H9 (cell line): ENCODE measurements at regions not wholly inside any gene's neighbourhood (a gene's known extent, or its start where the extent isn't known, plus 50 kb on each side); places are given as distances from the start of the nearest gene placed in this dataset.

ENCODE experiments used
- DNase-seq: peaks from one replicate; pipeline ENCODE4 v3.0.0-alpha.2; 2017
- H2AFZ ChIP-seq: one replicate; pipeline ENCODE4 v1.6.1; 2013; ENCODE audit warnings: mild to moderate bottlenecking, low read length, control low read depth, moderate library complexity
- H2AK5ac ChIP-seq: 2 replicates; pipeline ENCODE4 v1.6.1; 2013; ENCODE audit warnings: low read length, control low read depth, mixed read lengths; ENCODE audit not compliant: insufficient read length
- H2BK120ac ChIP-seq: one replicate; pipeline ENCODE4 v1.6.1; 2013; ENCODE audit warnings: low read depth, mild to moderate bottlenecking, low read length, control low read depth, inconsistent platforms; ENCODE audit not compliant: poor library complexity, severe bottlenecking
- H2BK12ac ChIP-seq: 2 replicates; pipeline ENCODE4 v1.6.1; 2013; ENCODE audit warnings: low read length, control low read depth, mixed read lengths, low read depth; ENCODE audit not compliant: insufficient read length
- H2BK15ac ChIP-seq: 2 replicates; pipeline ENCODE4 v1.6.1; 2013; ENCODE audit warnings: low read depth, low read length, control low read depth
- H2BK20ac ChIP-seq: one replicate; pipeline ENCODE4 v1.6.1; 2013; ENCODE audit warnings: low read depth, mild to moderate bottlenecking, low read length, control low read depth, inconsistent platforms; ENCODE audit not compliant: poor library complexity, severe bottlenecking
- H2BK5ac ChIP-seq: 2 replicates; pipeline ENCODE4 v1.6.1; 2013; ENCODE audit warnings: low read length, control low read depth, mixed read lengths; ENCODE audit not compliant: insufficient read length
- H3K14ac ChIP-seq: 2 replicates; pipeline ENCODE4 v1.6.1; 2013; ENCODE audit warnings: low read length, control low read depth; ENCODE audit not compliant: insufficient read depth
- H3K18ac ChIP-seq: 2 replicates; pipeline ENCODE4 v1.6.1; 2013; ENCODE audit warnings: low read depth, mild to moderate bottlenecking, mixed read lengths, low read length, control low read depth; ENCODE audit not compliant: insufficient read length
- H3K23ac ChIP-seq: 2 replicates; pipeline ENCODE4 v1.6.1; 2013; ENCODE audit warnings: low read length, control low read depth, mixed read lengths, low read depth; ENCODE audit not compliant: insufficient read length
- H3K23me2 ChIP-seq: 2 replicates; pipeline ENCODE4 v1.6.1; 2013; ENCODE audit warnings: low read depth, mild to moderate bottlenecking, mixed read lengths, low read length, control low read depth; ENCODE audit not compliant: insufficient read length, poor library complexity, severe bottlenecking
- H3K27ac ChIP-seq: 2 replicates; pipeline ENCODE4 v1.5.1; 2013; ENCODE audit warnings: low read length, control low read depth, mixed read lengths, low read depth; ENCODE audit not compliant: insufficient read length
- H3K27me3 ChIP-seq: 2 replicates; pipeline ENCODE4 v1.6.1; 2013; ENCODE audit warnings: low read length, control low read depth, inconsistent platforms; ENCODE audit not compliant: insufficient read depth
- H3K4ac ChIP-seq: 2 replicates; pipeline ENCODE4 v1.6.1; 2013; ENCODE audit warnings: low read depth, mild to moderate bottlenecking, control low read depth, inconsistent platforms, low read length, moderate library complexity
- H3K4me1 ChIP-seq: 2 replicates; pipeline ENCODE4 v1.6.1; 2013; ENCODE audit warnings: low read length, control low read depth, inconsistent platforms; ENCODE audit not compliant: insufficient read depth
- H3K4me2 ChIP-seq: 2 replicates; pipeline ENCODE4 v1.6.1; 2013; ENCODE audit warnings: low read length, control low read depth, mixed read lengths; ENCODE audit not compliant: insufficient read length, insufficient read depth
- H3K56ac ChIP-seq: 2 replicates; pipeline ENCODE4 v1.6.1; 2013; ENCODE audit warnings: low read depth, mild to moderate bottlenecking, mixed read lengths, low read length, control low read depth; ENCODE audit not compliant: insufficient read length
- H3K79me1 ChIP-seq: 2 replicates; pipeline ENCODE4 v1.6.1; 2013; ENCODE audit warnings: low read depth, mild to moderate bottlenecking, moderate library complexity, low read length, control low read depth, inconsistent platforms; ENCODE audit not compliant: insufficient read depth, poor library complexity, severe bottlenecking
- H3K79me2 ChIP-seq: 2 replicates; pipeline ENCODE4 v1.6.1; 2013; ENCODE audit warnings: low read length, control low read depth, inconsistent platforms; ENCODE audit not compliant: insufficient read depth
- H3K9ac ChIP-seq: 2 replicates; pipeline ENCODE4 v1.6.1; 2013; ENCODE audit warnings: low read length, control low read depth, mixed read lengths; ENCODE audit not compliant: insufficient read length; ENCODE audit errors: extremely low read depth
- H3K9me3 ChIP-seq: one replicate; pipeline ENCODE4 v1.6.1; 2013; ENCODE audit warnings: low read depth, low read length, inconsistent platforms; ENCODE audit not compliant: control insufficient read depth
- H3T11ph ChIP-seq: one replicate; pipeline ENCODE4 v1.6.1; 2013; ENCODE audit warnings: mild to moderate bottlenecking, low read length, control low read depth, inconsistent platforms
- H4K20me1 ChIP-seq: one replicate; pipeline ENCODE4 v1.6.1; 2013; ENCODE audit not compliant: control insufficient read depth, insufficient read length, insufficient read depth
- H4K5ac ChIP-seq: 2 replicates; pipeline ENCODE4 v1.6.1; 2013; ENCODE audit warnings: low read depth, mild to moderate bottlenecking, mixed read lengths, low read length, control low read depth; ENCODE audit not compliant: insufficient read length
- H4K8ac ChIP-seq: replicated peaks from 2 replicates; pipeline ENCODE4 v1.6.1; 2013; ENCODE audit warnings: low read length, control low read depth, mixed read lengths, low read depth; ENCODE audit not compliant: insufficient read length
- H4K91ac ChIP-seq: 2 replicates; pipeline ENCODE4 v1.6.1; 2013; ENCODE audit warnings: low read depth, mild to moderate bottlenecking, moderate library complexity, mixed read lengths, low read length, control low read depth; ENCODE audit not compliant: insufficient read length
- H3K27ac Mint-ChIP-seq, 3 experiments: 2 replicates in 2 of 3; 3 replicates in 1 of 3; pipeline ENCODE4 v1.8.0; 2020 to 2021; ENCODE audit warnings: mixed read lengths in 3 of 3, mild to moderate bottlenecking in 1 of 3, moderate library complexity in 1 of 3
- H3K27me3 Mint-ChIP-seq: 2 replicates; pipeline ENCODE4 v1.8.0; 2021; ENCODE audit warnings: low read depth, mild to moderate bottlenecking, moderate library complexity, mixed read lengths
- H3K36me3 Mint-ChIP-seq, 3 experiments: 2 replicates in 2 of 3; 3 replicates in 1 of 3; pipeline ENCODE4 v1.8.0; 2020 to 2021; ENCODE audit warnings: low read depth in 3 of 3, mixed read lengths in 3 of 3; ENCODE audit not compliant: insufficient read depth in 1 of 3
- H3K4me1 Mint-ChIP-seq, 2 experiments: 2 replicates each; pipeline ENCODE4 v1.8.0; 2020; ENCODE audit warnings: mixed read lengths in 2 of 2
- H3K4me3 Mint-ChIP-seq, 2 experiments: 2 replicates in 1 of 2; 3 replicates in 1 of 2; pipeline ENCODE4 v1.8.0; 2020 to 2021; ENCODE audit warnings: mild to moderate bottlenecking in 2 of 2, mixed read lengths in 2 of 2, moderate library complexity in 1 of 2
- H3K9me3 Mint-ChIP-seq, 2 experiments: 2 replicates in 1 of 2; 3 replicates in 1 of 2; pipeline ENCODE4 v1.8.0; 2020; ENCODE audit warnings: mild to moderate bottlenecking in 2 of 2, mixed read lengths in 2 of 2, moderate library complexity in 1 of 2
- WGBS: extraction: QIAGEN DNeasy Blood & Tissue Kit; methylation state at CpG from one replicate; pipeline ENCODE4 v1.1.7; 2013; ENCODE audit warnings: missing lambda C conversion rate, low lambda C conversion rate, mixed read lengths; ENCODE audit not compliant: insufficient read length; ENCODE audit errors: extremely low coverage; 5-methylcytosine and 5-hydroxymethylcytosine counted together
- TF ChIP-seq, protein P1 (sequence below): fragments of 200-600 bp; sonication (generic); conservative IDR thresholded peaks from 3 replicates; pipeline ENCODE4 v1.8.0; 2021; ENCODE audit warnings: antibody characterized with exemption, mild to moderate bottlenecking

DNA sequence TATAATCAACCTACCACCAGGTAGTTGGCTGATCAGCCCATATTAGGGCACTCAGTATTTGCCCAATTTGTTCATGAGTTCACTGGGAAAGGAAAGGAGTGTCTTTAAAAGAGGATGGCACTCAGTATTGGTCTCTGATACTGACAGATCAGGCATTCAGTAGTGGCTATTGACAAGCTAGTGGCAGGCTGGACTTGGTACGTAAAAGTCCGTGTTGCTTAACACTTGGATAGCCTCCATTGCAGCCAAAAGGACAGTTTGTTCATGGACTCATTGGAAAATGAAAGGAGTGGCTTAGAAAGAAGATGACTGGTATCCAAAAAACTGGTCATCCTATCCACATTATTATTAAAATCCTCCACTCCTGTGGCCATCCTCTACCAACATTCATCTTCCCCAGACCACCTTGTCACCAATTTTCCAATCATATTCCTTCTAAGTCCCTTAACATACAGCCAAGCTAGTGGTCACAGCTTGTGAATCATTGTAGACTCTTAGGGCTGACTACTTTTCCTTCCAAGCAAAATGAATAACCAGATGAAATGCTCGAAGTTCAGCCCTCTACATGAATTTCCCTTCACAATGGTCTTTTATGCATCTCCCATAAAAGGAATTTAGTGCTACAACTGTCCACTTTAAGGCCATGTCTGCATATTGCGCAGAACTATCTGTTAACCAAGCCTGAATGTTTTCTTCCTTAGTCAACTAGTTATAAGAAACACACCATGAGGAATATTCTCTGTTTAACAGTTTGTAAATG, 78.6 kb upstream of the MAGI2 start:
- no peak overlapping the region for H3K56ac ChIP-seq
- H2BK12ac ChIP-seq: no peak overlapping the region
- no peak overlapping the region for H3K27ac ChIP-seq
- H4K20me1 ChIP-seq: no peaks in the 10 kb centered on the region
- no peaks in the 10 kb centered on the region for H3K23me2 ChIP-seq
- no peaks in the 10 kb centered on the region for H3K79me1 ChIP-seq
- no peak overlapping the region for H3K14ac ChIP-seq
- Mint-ChIP-seq H3K27ac (no peak overlapping the region), H3K36me3 (no peaks in the 10 kb centered on the region), H3K4me1 (peaks cover 17 to 24% of the 10 kb centered on the region in 2 experiments), H3K4me3 (no peak overlapping the region), H3K27me3 (no peaks in the 10 kb centered on the region), H3K9me3 (no peaks in the 10 kb centered on the region)
- WGBS: no CpG with 5 or more reads among the region's 4 CpGs
- H2AK5ac ChIP-seq: no peak overlapping the region
- H2BK5ac ChIP-seq: no peak overlapping the region
- no peak overlapping the region for H2BK20ac ChIP-seq
- H3T11ph ChIP-seq: no peak overlapping the region
- DNase-seq: no peak
- no peak overlapping the region for H4K91ac ChIP-seq
- no peak overlapping the region for H3K23ac ChIP-seq
- H3K9me3 ChIP-seq: no peaks in the 10 kb centered on the region
- H3K4me1 ChIP-seq: no peaks in the 10 kb centered on the region
- H4K8ac ChIP-seq: no peak overlapping the region
- no peak overlapping the region for H3K9ac ChIP-seq
- TF ChIP-seq, protein P1, sequence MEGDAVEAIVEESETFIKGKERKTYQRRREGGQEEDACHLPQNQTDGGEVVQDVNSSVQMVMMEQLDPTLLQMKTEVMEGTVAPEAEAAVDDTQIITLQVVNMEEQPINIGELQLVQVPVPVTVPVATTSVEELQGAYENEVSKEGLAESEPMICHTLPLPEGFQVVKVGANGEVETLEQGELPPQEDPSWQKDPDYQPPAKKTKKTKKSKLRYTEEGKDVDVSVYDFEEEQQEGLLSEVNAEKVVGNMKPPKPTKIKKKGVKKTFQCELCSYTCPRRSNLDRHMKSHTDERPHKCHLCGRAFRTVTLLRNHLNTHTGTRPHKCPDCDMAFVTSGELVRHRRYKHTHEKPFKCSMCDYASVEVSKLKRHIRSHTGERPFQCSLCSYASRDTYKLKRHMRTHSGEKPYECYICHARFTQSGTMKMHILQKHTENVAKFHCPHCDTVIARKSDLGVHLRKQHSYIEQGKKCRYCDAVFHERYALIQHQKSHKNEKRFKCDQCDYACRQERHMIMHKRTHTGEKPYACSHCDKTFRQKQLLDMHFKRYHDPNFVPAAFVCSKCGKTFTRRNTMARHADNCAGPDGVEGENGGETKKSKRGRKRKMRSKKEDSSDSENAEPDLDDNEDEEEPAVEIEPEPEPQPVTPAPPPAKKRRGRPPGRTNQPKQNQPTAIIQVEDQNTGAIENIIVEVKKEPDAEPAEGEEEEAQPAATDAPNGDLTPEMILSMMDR: no peak
- H3K4me2 ChIP-seq: no peak overlapping the region
- no peak overlapping the region for H3K4ac ChIP-seq
- H3K18ac ChIP-seq: no peak overlapping the region
- H4K5ac ChIP-seq: no peak overlapping the region
- no peaks in the 10 kb centered on the region for H3K79me2 ChIP-seq
- no peak overlapping the region for H2BK120ac ChIP-seq
- H2AFZ ChIP-seq: no peak overlapping the region
- no peak overlapping the region for H2BK15ac ChIP-seq
- no peaks in the 10 kb centered on the region for H3K27me3 ChIP-seq
